NCI-H1417 treated with DMSO at 0.1 percent for 48 hours (cell line): ENCODE measurements at regions not wholly inside any gene's neighbourhood (a gene's known extent, or its start where the extent isn't known, plus 50 kb on each side); places are given as distances from the start of the nearest gene placed in this dataset.
"Not testable (repeated sequence)": the region's sequence is repeated elsewhere in the genome, so short reads cannot be mapped to it uniquely, and the experiment has no call there.

Experiments used
- DNase-seq: peaks from one replicate; lab custom pipeline; 2025; lab: John Stamatoyannopoulos, UW

DNA sequence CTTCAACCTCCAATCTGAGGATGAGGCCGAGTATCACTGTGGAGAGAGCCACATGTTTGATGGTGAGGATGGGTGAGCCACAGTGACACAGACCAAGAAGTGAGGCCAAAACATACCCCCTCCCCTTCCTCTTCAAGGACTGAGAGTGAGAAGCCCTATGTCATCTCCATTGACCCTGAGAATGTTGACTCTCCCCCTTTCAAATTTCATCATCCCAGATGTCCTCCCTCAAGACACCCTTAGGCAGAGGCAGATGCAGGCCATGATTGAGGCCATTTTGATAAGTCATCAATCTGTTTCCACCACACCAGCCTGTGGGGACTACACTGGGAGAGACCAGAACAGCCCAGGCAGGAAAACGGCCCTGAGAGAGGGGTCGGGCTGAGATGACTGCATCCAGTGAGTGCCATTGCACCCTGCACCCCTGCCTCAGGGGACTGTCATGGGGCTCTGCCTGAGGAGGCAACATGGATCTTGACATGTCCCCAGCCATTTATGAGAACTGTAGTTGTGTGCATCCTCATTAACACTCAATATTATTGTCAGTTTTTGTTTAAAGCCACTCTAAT is 84.2 kb upstream of the IGLL5 start:
- no peak for DNase-seq

- DNase-seq: no peak
Observed at GRCh38 chr22:22810018-22810427, 77.6 kb upstream of the IGLL5 start.

GRCh38 chr22:22810471-22810870 is 77.1 kb upstream of the IGLL5 start:
- DNase-seq: no peak

DNA sequence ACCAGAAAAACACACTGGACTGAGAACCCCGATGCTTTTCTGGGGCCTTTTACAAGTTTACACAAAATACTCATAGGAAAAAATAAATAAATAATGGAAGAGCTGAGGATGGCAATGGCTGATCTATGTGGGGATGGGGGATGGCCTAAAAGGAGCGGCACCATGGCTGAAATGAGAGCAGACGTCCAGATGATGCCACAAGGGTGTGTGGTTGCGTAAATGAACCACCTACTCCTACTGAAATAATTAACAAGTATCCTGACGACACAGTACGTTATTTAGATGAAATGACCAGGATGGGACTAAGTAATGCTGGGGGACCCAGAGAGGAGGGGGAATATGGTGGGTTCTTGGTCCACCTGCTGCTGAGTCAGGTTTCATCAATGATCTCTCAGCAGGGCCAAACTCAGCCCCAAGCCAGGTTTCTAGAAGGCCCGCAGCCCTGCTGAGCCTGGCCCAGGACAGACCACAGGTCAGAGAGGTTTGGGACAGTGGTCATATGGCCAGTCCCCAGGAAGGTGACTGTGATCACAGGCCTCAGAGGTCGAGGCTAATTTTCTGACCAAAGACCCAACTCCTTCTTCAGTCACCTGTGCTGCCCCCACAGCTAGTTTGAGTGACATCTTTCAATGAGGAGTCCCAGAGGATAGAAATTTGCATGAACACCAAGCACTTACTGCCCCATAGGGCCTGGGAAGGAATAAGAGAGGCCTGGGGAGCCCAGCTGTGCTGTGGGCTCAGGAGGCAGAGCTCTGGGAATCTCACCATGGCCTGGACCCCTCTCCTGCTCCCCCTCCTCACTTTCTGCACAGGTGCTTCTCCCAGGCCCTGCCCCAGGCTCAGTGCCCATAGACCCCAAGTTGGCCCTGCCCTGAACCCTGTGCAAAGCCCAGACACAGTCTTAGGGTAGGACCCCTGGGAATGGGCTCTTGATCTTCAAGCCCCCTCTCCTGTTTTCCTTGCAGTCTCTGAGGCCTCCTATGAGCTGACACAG is 76.3 kb upstream of the IGLL5 start:
- DNase-seq: no peak

DNA sequence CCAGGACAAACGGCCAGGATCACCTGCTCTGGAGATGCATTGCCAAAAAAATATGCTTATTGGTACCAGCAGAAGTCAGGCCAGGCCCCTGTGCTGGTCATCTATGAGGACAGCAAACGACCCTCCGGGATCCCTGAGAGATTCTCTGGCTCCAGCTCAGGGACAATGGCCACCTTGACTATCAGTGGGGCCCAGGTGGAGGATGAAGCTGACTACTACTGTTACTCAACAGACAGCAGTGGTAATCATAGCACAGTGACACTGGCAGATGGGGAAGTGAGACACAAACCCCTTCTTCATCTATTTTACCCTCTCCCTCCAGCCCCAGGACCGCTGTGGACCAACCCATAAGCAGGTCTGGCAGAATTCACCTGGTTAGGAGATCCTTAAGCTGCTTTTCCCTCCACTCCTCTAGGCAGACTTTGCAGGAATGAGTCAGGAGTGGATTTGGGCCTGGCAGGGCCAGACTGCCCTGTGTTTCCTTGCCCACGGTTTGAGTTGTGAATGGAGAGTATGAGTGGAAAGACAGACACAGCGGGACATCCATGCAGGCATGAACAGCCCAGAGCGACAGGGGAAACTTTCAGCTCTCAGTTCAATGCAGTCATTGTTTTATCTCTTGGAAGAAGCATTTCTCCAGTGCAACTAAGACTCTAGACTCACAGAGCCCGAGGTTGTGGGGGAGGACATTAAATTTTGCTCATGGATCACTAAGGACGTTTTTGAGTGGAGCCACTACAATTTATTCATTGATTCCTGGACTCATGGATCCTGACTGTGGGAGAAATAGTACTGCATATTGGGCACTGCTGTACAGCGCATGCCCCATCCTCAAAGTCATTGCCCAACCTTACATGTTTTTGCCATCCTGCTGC is 75.3 kb upstream of the IGLL5 start:
- DNase-seq: no peak

DNA sequence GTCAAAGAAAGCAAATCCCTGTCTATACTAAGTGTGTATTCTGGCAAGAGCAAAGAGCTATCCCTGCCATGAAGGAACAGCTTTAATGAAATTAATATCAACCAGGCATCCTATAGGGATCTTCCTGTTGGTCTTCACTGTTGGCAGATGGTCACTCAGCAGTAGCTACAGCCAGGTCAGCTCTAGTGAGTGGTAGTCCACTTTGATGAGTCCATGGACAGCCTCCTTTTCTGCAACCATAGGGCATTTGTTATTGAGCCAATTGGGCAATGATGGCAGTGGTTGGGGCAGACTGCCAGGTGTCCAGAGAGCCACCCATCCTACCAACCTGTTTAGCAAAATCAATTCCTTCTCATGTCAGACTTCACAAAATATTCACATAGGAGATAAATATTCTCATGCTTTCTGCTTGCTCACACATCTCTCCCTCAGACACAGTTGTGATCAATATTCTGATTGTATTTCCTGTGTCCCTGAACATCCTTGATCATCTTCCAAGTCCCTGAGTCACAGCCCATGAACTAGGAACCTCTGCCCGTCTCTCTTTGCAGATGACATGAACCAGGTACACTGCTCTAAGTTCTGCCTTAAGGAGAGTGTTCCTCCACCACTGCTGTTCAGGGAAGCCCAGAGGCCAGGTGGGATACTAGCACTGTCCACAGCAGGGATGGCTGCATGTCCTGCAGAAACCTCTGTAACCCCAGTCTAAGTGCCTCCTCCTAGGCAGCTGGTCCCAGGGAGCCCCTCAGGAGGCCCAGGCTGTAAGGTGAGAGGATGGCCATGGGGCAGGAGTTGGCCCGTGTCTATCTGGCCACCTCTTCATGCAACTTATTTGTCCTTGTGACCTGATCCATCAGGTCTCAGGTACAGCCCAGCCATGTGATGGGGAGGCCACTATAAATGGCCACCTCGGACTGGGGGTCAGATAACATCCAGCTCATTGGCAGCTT is 74.2 kb upstream of the IGLL5 start:
- no peak for DNase-seq

DNA sequence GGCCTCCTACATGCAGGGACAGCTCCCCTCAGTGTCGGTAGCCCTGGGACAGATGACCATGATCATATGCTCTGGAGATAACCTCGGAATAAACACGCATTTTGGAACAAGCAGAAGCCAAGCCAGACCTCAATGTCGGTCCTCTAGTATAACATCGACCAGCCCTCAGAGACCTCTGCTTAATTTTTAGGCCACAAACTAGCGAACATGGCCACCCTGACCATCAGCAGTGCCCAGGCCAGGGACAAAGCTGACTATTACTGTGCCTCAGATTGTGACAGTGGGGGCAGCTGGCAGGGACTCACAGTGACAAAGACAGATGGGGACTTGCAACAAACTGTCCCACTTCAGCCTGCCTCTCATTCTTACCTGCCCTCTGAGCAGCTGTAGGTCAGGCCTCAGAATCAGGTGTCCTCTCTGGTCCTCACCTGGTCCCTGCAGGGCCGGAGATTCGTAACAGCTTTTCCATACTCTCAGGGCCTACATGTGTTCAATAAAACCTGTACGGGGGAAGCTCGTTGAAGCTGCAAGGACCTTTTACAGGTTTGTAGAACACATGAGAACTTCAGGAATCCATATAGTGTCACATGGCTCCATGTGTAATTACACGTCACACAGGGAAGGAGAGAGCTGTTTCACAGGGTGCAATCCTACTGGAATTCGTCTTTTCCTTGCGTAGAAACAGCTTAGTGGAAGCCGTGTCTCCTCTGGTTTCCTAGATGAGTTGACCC is 72.8 kb upstream of the IGLL5 start:
- DNase-seq: no peak

DNA sequence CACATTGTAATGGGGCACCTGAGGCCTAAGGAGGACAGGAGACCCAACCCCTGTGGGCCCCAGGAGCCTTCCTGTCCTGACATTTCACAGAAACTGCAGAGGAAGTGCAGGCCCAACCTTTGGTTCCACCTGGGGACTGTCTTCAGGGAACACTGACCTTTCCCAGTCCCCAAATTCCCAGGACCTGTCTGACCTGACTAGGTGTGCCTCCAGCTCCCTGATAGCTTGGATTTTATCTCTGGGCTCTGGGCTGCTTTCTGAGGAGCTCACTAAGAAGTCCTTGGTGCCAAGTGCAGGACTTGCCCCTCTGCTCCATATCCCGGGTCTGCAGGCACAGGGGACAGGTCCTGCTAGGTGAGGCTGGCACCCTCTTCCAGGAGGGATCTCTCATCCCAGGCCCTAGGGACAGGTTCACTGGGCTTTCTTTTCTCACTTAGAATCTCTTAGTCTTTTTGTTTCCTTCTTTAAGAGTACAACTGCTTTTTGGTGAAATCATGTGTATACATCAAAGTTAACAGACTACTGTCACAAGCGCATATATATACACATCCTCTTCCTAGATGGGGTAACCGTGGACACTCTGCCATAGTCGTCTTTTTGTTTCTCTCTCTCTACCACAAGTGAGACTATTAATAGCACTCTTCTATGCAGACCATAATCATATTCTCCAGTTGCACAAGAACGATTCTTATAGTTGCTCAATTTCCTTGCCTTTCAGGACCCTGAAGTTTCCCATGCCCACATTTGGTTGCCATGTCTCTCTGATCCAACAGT is 72.0 kb upstream of the IGLL5 start:
- DNase-seq: no peak

DNA sequence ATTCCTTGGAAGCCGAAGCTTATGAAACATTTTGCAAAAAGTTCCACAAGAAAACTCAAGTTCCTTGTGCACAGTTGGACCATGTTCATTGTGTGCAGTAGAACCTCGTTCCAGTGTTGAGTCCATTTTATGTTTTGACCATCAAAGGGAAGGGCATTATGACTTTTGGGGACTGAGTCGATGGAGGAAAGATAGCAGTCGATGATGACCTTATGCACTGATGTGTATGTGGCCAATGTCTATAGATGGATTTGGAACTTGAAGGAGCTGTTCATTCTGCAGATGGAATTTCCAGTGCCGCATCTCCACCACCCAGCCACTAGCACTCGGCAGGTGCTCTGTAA is 71.5 kb upstream of the IGLL5 start:
- no peak for DNase-seq

DNA sequence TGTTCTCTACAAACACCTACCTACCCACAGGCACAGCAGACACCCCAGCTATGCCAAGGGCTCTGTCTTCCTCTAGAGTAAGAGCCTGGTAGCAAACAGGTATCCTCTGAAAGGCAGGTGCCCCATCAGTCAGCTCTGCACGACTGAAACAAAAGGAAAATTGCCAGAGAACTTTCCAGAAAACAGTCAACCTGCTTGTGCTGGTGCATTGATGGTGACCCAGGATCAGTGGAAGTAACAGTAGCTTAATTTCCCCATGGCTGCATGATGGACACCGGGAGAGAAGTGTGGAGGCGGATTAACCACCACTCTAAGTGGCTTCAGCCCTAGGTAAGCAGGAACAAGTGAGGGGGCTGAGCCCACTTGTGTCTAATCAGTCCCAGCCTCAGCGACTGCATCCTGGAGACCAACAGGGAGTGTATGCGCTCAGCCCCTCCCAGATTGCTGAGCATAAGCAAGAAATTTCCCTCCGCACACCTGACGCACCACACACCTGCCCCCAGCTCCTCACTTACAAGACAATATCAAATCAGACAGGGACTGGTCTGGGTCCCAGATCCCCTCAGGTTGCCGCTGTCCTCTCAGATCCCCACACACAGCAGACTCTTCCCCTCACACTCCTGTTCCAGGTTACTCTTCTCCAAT is 70.7 kb upstream of the IGLL5 start:
- DNase-seq: no peak

DNA sequence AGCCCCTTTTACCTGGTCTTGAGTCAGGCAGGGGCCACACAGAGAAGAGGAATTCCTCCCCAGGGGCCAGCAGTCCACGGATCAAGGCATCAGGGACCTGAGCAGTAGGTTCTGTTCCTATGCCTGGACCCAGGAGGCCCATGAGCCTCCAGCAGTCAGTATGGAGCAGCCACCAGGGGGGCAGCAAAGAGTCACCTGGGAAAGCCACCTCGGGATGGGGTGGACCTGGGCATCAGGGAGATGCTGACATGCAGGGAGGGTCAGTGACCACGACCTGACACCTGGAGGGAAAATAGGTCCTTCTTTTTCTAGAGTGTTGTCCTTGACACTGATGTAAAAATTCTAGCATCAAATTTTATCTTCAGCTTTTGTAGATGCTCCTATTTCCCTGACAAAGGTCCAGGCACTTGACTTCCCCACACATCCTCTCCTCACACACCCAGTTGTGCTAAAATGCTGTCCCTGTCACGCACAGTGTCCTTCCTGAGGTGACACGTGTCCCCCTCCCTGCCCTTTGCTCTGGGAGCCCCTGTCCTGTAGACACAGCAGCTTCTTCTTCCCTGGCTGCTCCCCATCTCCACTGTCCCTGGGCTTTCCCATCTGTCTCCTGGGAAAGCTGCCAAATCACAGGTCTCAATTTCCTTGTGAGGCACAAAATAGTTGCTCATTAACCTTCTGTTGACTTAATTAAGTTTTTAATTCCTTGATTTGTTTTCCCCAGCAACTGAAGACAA is 70.0 kb upstream of the IGLL5 start:
- no peak for DNase-seq

GRCh38 chr22:22818202-22818538 is 69.4 kb upstream of the IGLL5 start:
- DNase-seq: no peak

DNA sequence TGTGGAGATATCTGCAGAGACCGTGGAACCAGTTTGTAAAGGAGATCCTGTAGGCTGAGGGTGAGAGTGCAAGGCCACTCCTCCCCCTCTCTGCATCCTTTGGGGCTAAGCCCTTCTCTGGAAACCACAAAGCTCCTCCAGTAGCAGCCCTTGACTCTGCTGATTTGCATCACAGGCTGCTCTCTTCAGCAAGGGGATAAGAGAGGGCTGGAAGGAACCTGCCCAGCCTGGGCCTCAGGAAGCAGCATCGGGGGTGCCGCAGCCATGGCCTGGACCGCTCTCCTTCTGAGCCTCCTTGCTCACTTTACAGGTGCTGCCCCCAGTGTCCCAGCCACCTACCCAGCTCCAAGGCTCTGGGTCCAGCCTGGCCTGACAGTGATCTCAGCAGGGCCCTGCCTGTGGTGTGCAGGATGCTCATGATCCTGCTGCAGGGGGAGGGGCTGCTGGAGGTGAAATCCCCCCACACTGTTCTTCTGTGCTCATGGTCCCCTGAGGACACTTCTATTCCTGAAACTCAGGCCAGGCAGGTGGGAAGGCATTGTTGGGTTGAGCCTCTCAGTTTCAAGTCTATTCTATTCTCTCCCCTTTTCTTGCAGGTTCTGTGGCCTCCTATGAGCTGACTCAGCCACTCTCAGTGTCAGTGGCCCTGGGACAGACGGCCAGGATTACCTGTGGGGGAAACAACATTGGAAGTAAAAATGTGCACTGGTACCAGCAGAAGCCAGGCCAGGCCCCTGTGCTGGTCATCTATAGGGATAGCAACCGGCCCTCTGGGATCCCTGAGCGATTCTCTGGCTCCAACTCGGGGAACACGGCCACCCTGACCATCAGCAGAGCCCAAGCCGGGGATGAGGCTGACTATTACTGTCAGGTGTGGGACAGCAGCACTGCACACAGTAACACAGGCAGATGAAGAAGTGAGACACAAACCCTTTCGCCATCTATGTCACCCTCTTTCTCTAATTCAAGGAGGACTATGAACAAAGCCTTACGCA is 68.5 kb upstream of the IGLL5 start:
- no peak for DNase-seq

DNA sequence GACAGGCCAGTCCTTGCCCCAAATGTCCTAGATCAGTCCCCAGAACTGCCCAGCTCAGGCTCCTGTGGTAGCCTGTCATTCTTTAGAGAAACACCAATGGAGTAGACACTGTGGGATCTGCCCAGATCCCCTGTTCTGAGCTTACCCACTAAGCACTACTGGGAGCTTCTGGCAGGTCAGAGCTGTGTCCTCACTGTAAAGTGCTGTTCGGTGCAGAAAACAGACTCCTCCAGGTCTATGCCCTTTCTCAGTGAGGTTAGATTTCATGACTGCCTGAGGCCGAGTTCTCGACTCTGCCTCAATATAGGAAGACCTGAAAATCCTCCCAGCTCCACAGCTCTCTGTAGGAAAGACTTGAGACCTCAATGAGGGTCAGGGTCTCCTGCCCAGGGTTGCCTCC is 67.5 kb upstream of the IGLL5 start:
- DNase-seq: no peak

DNA sequence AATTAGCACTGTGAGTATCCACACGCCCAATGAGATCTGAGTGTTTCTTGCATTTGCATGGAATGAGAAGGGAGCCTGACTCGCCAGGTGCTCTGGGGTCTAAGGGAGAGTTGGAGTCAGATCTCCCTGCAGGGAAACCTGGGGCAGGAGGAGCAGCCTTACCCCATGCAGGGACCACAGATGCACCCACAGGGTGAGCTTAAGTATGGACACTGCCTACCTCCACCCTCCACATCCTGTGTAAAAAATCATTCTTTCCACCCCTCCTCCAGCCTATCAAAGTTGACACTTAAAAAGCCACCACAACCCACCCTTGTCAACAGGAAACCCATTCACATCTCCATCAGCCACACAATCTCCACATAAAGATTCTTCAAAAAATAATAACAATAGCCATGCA is 67.0 kb upstream of the IGLL5 start:
- DNase-seq: no peak

- no peak for DNase-seq
Observed at GRCh38 chr22:22821340-22821739, 66.3 kb upstream of the IGLL5 start.

DNA sequence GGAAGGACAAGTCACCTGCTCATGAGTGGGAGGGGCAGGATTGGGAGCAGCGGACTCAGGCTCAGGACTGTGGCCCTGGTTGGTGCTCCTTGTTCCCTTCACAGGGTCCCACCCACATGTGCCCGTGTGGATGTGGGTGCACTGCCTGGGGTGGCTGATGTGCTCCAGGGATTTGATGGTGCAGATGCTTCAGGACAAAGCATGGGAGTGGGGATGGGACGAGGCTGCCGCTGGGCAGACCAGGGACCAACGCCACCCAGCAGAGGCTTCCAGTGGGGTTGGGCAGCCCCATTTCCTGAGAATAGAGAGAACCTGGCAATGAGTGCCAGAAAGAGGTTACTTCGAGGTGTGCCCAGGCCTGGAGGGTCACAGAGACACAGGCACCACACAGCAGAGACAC is 65.5 kb upstream of the IGLL5 start:
- no peak for DNase-seq

GRCh38 chr22:22822553-22822952 is 65.1 kb upstream of the IGLL5 start:
- not testable (repeated sequence) for DNase-seq
